ENCODE measurements at regions not wholly inside any gene's neighbourhood (a gene's known extent, or its start where the extent isn't known, plus 50 kb on each side); places are given as distances from the start of the nearest gene placed in this dataset.

DNA sequence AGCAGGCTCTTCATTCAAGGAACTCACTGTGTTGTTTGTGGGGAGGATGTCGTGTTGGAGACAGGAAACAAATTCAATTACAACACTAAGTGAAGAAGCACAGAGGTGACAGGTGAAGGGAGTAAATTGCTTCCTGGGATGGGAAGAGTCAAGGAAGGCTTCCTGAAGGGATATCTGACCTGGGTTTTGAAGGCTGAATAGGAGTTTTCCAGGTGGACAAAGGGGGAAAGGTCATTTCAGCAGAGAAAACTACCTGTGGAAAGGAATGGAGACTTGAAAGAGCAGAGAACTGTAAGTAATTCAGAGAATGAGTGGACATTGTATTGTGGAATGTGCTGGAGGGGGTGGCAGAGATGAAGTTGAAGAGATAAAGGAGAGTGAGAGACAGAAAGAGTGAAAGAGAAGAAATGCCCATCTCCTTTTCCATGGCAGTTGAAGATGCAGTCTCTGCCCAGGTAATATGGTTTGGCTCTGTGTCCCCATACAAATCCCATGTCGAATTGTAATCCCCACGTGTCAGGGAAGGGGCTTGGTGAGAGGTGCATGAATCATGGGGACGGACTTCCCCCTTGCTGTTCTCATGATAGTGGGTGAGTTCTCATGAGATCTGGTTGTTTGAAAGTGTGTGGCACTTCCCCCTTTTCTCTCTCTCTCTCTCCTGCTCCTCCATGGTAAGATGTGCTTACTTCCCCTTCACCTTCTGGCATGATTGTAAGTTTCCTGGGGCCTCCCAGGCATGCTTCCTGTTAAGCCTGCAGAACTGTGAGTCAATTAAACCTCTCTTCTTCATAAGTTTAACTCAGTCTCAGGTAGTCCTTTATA, 205.7 kb upstream of the BCOR start:
- TF ChIP-seq POLR2AphosphoS5 (IDR thresholded peaks at IDR 0.05) (no peak), POLR2A (IDR thresholded peaks at IDR 0.05) (no peak)
- TF ChIP-seq, protein P1, sequence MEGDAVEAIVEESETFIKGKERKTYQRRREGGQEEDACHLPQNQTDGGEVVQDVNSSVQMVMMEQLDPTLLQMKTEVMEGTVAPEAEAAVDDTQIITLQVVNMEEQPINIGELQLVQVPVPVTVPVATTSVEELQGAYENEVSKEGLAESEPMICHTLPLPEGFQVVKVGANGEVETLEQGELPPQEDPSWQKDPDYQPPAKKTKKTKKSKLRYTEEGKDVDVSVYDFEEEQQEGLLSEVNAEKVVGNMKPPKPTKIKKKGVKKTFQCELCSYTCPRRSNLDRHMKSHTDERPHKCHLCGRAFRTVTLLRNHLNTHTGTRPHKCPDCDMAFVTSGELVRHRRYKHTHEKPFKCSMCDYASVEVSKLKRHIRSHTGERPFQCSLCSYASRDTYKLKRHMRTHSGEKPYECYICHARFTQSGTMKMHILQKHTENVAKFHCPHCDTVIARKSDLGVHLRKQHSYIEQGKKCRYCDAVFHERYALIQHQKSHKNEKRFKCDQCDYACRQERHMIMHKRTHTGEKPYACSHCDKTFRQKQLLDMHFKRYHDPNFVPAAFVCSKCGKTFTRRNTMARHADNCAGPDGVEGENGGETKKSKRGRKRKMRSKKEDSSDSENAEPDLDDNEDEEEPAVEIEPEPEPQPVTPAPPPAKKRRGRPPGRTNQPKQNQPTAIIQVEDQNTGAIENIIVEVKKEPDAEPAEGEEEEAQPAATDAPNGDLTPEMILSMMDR (IDR thresholded peaks at IDR 0.05), result no peak

DNA sequence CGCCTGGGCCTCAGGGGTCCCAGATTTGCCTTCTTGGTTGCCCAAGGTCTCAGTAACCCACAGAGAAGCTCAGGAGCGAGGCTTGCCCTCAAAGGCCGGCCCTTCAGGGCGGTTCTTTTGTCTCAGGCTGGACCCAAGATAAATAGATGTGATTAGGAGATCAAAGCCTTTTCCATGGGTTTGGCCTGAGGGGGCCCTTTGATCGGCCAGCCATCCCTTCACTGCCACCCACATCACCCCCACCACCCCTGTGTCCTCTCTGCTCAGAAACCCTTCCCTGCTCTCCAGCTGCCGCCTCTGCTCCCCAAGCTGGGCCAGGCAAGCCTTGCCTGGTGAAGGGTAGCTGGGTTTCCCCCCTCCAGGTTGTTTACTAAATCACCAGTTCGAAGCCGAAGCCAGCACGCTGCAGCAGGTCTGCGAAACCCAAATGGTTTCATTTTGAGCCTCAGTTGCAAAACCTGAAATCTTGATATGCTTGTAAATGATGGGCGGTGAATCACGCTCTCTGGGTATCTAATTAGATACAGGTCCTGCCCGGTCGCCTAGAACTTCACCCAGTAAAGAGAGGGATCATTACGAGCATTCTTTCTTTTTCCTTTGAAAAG, 202.6 kb upstream of the BCOR start:
- no peaks in the 10 kb centered on the region for H3K27me3 ChIP-seq
- H3K4me3 ChIP-seq, result no peak overlapping the region
- H3K27ac ChIP-seq, result no peak overlapping the region
- no peak for DNase-seq (ENCODE audit: low spot score in 2 of 2)
- no peaks in the 10 kb centered on the region for H3K9me3 ChIP-seq
- 75% methylated on average over 15 of the region's 15 CpGs for WGBS
- no peaks in the 10 kb centered on the region for H3K36me3 ChIP-seq
- TF ChIP-seq POLR2A (IDR thresholded peaks at IDR 0.05), result no peak
- no peak for TF ChIP-seq POLR2AphosphoS5 (IDR thresholded peaks at IDR 0.05)
- TF ChIP-seq, protein P1 (IDR thresholded peaks at IDR 0.05), result no peak
- TF ChIP-seq EP300 (IDR thresholded peaks at IDR 0.05), result no peak
- no peaks in the 10 kb centered on the region for H3K4me1 ChIP-seq

More for the DNA sequence above, 205.7 kb upstream of the BCOR start:
- H3K36me3 ChIP-seq, result no peaks in the 10 kb centered on the region
- no peak for DNase-seq (ENCODE audit: low spot score in 2 of 2)
- H3K27ac ChIP-seq, result no peak overlapping the region
- H3K4me1 ChIP-seq, result no peaks in the 10 kb centered on the region
- no peaks in the 10 kb centered on the region for H3K9me3 ChIP-seq
- H3K27me3 ChIP-seq, result no peaks in the 10 kb centered on the region
- 62% methylated on average over 4 of the region's 4 CpGs for WGBS
- H3K4me3 ChIP-seq, result no peak overlapping the region

DNA sequence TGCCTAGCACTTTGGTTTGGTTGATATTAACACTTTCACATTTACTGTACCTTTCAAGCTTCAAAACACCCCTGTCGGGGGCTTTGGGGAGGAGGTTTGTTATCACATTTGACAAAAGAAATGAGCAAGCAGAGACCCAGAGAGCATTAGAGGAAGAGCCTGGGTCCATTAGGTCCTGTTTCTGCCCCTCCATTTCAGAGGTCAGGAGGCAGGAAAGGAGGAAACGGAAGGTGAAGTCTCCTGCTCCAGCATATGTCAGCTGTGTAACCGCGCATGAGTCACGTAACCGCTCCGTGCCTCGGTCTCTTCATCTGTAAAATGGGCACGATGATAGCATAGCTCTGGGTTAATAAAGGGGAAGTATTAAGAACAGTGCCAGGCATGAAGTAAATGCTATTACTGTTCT, 201.9 kb upstream of the BCOR start:
- Histone ChIP-seq H3K36me3 (no peaks in the 10 kb centered on the region), H3K9me3 (no peaks in the 10 kb centered on the region), H3K27ac (no peak overlapping the region), H3K27me3 (no peaks in the 10 kb centered on the region), H3K4me3 (no peak overlapping the region), H3K4me1 (no peaks in the 10 kb centered on the region)
- DNase-seq (ENCODE audit: low spot score in 2 of 2), result no peak
- no peak for TF ChIP-seq POLR2AphosphoS5 (IDR thresholded peaks at IDR 0.05)
- TF ChIP-seq, protein P1 (IDR thresholded peaks at IDR 0.05), result no peak
- TF ChIP-seq EP300 (IDR thresholded peaks at IDR 0.05), result no peak
- TF ChIP-seq POLR2A (IDR thresholded peaks at IDR 0.05), result no peak
- WGBS, result 73% methylated on average over 9 of the region's 9 CpGs

DNA sequence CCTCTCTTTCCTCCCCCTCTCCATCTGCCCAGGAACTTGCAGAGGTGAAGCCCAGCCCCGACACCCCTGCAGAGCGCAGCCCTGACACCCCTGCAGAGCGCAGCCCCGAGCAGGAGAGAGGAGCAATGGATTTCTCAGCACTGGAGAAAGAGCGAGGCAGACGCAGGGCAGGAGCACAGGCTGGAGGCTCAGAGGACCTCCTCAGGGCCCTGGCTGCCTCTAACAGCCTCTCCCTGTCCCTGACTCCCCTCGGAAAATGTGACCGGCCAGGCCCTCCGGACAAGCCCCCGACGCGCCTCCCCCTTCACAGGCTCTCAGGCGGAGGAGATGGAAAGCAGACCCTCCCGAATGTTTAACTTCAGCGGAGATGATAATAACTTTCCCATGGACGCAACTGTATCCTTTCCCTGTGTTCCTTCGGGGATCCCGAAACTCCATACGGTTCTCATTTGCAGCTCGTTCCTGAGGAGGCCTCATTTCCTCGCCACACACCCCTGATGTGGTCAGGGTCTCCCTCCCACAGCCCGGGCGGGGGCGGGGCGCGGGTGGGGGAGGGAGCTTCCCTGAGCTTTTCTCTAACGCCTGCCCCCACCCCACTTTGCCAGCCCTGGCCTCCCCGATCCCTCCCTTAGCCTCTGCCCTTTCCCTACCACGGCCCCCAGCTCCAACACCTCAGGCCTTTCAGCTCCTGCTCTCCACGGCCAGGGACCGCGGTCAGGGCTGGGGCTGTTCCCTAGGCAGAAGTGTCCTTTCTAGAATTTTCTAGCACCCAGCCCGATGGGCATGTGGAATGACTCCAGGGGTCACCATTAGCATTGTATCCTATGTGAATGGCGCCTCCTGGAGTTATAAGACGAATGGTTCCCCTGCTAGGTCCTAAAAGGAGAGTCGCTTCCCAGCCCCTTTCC, 201.1 kb upstream of the BCOR start:
- Histone ChIP-seq H3K27ac (no peak overlapping the region), H3K4me1 (no peaks in the 10 kb centered on the region), H3K4me3 (no peak overlapping the region), H3K9me3 (no peaks in the 10 kb centered on the region), H3K27me3 (no peaks in the 10 kb centered on the region), H3K36me3 (no peaks in the 10 kb centered on the region)
- TF ChIP-seq, protein P1 (IDR thresholded peaks at IDR 0.05), result no peak
- TF ChIP-seq POLR2AphosphoS5 (IDR thresholded peaks at IDR 0.05) (no peak), POLR2A (IDR thresholded peaks at IDR 0.05) (no peak), EP300 (IDR thresholded peaks at IDR 0.05) (no peak)
- peak in 1 of 2 donors; percentile 66 for DNase-seq (ENCODE audit: low spot score in 2 of 2)
- WGBS, result 57% methylated on average over 33 of the region's 36 CpGs

Data from suprapubic skin (tissue), 4 donors.